Astrocyte of the spinal cord (primary cell): ENCODE measurements at regions not wholly inside any gene's neighbourhood (a gene's known extent, or its start where the extent isn't known, plus 50 kb on each side); places are given as distances from the start of the nearest gene placed in this dataset.

Experiments
- DNase-seq: peaks from one replicate; pipeline ENCODE4 v3.0.0; 2011; ENCODE audit warnings: low read depth, low spot score
- H3K4me3 ChIP-seq: 2 replicates; pipeline ENCODE4 v1.5.1; 2011; ENCODE audit warnings: low read depth, mild to moderate bottlenecking, low read length, moderate library complexity
- CTCF ChIP-seq: IDR thresholded peaks from 2 replicates; pipeline ENCODE4 v1.5.1; 2012; ENCODE audit warnings: low read depth, mild to moderate bottlenecking, low read length, inconsistent platforms
- in situ Hi-C: cut with HindIII; loops from 2 replicates; pipeline ENCODE4 v1.10.0; 2017; ENCODE audit warnings: low sequenced_read_pairs

GRCh38 chr17:34822007-34822739, 139.1 kb downstream of the CCT6B start:
- no peak for TF ChIP-seq CTCF

GRCh38 chr17:34820922-34821321, 140.3 kb downstream of the CCT6B start:
- in situ Hi-C loops, result no loop called here
- TF ChIP-seq CTCF, result no peak
- H3K4me3 ChIP-seq, result no peak overlapping the region

More at GRCh38 chr17:34822007-34822739, 139.1 kb downstream of the CCT6B start:
- in situ Hi-C loops, result no loop called here
- DNase-seq, result no peak
- no peak overlapping the region for H3K4me3 ChIP-seq

GRCh38 chr17:34820248-34820801, 140.9 kb downstream of the CCT6B start:
- TF ChIP-seq CTCF, result no peak
- in situ Hi-C loops, result no loop called here
- no peak for DNase-seq

More at GRCh38 chr17:34820922-34821321, 140.3 kb downstream of the CCT6B start:
- DNase-seq, result no peak

GRCh38 chr17:34817252-34818035, 143.8 kb downstream of the CCT6B start:
- in situ Hi-C loops, result no loop called here
- TF ChIP-seq CTCF, result no peak

More at GRCh38 chr17:34820248-34820801, 140.9 kb downstream of the CCT6B start:
- no peak overlapping the region for H3K4me3 ChIP-seq

GRCh38 chr17:34816848-34817247, 144.4 kb downstream of the CCT6B start:
- in situ Hi-C loops, result no loop called here
- DNase-seq, result no peak
- TF ChIP-seq CTCF, result no peak
- no peak overlapping the region for H3K4me3 ChIP-seq

More at GRCh38 chr17:34817252-34818035, 143.8 kb downstream of the CCT6B start:
- DNase-seq, result no peak
- H3K4me3 ChIP-seq, result no peak overlapping the region

GRCh38 chr17:34813290-34813689, 148.0 kb downstream of the CCT6B start:
- H3K4me3 ChIP-seq, result no peak overlapping the region
- TF ChIP-seq CTCF, result no peak
- in situ Hi-C loops, result no loop called here
- DNase-seq, result no peak
